Stimulated activated naive CD8-positive, alpha-beta T cell treated with anti-CD3 and anti-CD28 coated beads, Interleukin-15, Interleukin-2, amounts not matched to agents 100 ng/mL and 50 ng/mL, for 24 hours (primary cell): ENCODE measurements at regions not wholly inside any gene's neighbourhood (a gene's known extent, or its start where the extent isn't known, plus 50 kb on each side); places are given as distances from the start of the nearest gene placed in this dataset.

Experiments used
- H3K27ac Mint-ChIP-seq: one replicate; pipeline ENCODE4 v1.8.0; 2021; ENCODE audit warnings: mild to moderate bottlenecking, mixed read lengths
- H3K27me3 Mint-ChIP-seq: one replicate; pipeline ENCODE4 v1.8.0; 2021; ENCODE audit warnings: mixed read lengths
- H3K36me3 Mint-ChIP-seq: one replicate; pipeline ENCODE4 v1.8.0; 2021; ENCODE audit warnings: low read depth, mixed read lengths
- H3K4me1 Mint-ChIP-seq: one replicate; pipeline ENCODE4 v1.8.0; 2021; ENCODE audit warnings: low read depth, mixed read lengths
- H3K4me3 Mint-ChIP-seq: one replicate; pipeline ENCODE4 v1.8.0; 2021; ENCODE audit warnings: mild to moderate bottlenecking, mixed read lengths
- H3K9me3 Mint-ChIP-seq: one replicate; pipeline ENCODE4 v1.8.0; 2021; ENCODE audit warnings: mixed read lengths

DNA sequence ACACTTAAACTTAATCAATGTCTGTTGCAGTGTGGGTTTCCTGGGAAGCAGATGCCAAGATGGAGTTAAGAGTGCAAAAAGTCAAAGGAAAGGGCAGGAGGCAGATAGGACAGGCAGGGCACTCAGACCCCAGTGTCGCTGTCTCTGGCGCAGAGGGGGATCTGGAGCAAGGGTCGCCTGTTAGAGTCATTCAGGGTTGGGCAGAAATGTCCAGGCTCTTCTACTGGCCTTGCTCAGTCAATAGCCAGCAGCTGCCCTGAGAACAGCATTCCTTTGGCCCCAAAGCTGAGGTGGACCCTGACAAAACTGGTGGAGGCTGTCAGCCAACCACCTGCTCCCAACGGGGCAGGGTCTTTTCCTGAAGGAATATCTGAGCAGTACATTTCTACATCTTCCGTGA lies 97.1 kb upstream of the SLC66A3 start:
- peaks cover 3% of the 10 kb centered on the region for H3K9me3 Mint-ChIP-seq
- no peak overlapping the region for H3K27ac Mint-ChIP-seq
- no peak overlapping the region for H3K4me3 Mint-ChIP-seq
- H3K4me1 Mint-ChIP-seq = no peaks in the 10 kb centered on the region
- no peaks in the 10 kb centered on the region for H3K36me3 Mint-ChIP-seq
- peaks cover 14% of the 10 kb centered on the region for H3K27me3 Mint-ChIP-seq

DNA sequence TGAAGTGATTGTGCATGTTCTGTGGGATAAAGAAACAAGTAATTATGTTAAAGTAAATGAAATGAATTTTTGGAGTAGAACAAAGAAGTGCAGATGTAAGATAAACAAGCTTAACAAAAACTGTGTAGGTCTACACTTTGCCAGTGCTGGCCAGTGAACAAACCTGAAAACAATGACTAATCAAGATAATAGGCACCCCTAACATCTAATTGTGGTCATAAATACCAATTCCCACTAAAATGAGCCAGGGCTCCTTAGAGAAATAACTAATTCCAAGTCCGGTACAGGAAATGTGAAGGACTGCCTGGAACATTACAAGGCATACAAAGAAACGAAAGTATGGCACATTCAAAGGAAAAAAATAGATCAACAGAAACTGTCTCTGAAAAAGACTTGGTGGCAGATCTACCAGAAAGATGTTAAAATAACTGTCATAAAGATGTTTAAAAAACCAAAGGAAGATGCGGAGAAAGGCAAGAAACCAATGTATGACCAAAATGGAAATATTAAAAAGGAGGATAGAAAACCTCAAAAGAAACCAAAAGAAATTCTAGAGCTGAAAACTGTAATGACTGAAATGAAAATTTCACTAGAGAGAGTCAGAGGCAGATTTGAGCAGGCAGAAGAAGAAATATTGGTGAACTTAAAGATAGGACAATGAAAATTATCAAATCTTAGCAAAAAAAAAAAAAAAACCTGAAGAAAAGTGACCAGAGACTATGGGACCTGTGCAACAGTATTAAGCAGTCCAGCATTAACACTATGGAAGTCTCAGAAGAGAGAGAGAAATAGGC lies 94.7 kb upstream of the SLC66A3 start:
- no peak overlapping the region for H3K4me3 Mint-ChIP-seq
- H3K9me3 Mint-ChIP-seq = peaks cover 3% of the 10 kb centered on the region
- H3K4me1 Mint-ChIP-seq = no peaks in the 10 kb centered on the region
- H3K27me3 Mint-ChIP-seq = peaks cover 24% of the 10 kb centered on the region
- H3K36me3 Mint-ChIP-seq = no peaks in the 10 kb centered on the region
- H3K27ac Mint-ChIP-seq = no peak overlapping the region

DNA sequence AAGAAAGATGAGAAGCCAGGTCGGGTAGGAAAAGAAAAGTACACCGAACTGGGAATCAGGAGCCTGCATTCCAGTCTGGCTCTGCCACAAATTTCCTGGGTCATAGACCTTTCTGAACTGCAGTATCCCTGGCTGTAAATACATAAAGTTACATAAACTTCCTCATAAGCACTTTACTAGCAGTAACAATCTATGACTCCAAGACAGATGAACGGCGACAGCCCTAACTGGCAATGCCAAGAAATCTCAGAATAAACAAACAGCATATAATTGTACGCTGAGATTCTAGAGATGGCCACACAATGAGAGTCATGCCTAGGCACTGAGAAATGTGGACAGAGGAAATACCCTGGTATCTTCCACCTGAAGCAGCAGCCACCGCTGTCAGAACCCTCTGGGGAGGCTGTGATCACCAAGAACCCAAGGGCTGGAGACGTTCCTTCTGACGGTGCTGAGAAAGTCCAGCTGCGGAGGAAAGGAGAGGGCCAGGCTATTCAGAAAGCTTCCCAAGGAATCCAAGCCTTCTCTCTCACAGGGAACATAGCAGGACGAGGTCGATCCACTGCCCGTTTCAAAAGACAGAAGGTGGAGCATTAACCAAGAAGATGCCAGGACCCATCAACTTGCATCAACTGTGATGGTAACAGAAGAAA lies 89.3 kb upstream of the SLC66A3 start:
- no peaks in the 10 kb centered on the region for H3K36me3 Mint-ChIP-seq
- no peak overlapping the region for H3K4me3 Mint-ChIP-seq
- H3K4me1 Mint-ChIP-seq = no peaks in the 10 kb centered on the region
- H3K27me3 Mint-ChIP-seq = peaks cover 21% of the 10 kb centered on the region
- no peak overlapping the region for H3K27ac Mint-ChIP-seq
- peaks cover 3% of the 10 kb centered on the region for H3K9me3 Mint-ChIP-seq

DNA sequence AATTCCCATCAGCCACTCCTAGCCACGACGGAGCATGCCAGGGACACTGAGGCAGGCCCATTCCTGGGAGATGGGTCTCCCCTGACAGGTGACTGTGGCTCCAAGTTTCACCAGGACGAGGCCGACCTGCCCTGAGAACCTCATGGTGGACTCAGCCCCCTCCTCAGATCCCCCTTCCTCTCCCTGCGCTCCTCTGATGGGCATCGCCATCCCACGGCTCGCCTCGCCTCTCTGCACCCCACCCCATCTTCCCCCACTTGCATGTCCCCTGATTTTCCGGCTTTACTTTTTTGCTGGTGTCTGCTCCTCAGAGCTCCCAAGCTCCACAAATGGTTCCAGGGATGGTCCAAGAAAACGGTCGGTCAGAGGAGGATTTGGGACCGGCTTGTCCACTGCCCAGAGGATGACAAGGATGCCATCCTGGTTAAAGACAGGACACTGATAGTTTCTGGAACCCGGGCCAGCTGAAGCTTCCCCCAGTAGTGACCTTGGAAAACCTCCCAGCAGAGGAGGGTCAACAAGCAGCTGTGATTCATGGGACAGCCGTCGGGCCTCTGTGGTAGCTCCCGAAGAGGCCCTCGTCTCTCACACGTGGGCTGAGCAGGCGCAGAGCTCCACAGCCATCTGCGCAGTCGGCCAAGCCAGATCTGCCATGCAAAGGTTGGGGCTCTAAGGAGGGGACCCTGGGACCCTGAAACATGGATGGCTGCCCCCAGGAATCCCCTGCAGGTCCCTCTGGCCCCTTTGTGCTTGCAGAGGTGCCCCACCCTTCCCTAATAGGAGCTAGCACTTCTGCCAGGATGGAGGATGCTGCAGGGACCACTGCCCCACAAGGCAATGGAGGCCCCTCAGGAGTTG lies 87.8 kb upstream of the SLC66A3 start:
- Mint-ChIP-seq H3K27ac (no peak overlapping the region), H3K4me1 (no peaks in the 10 kb centered on the region), H3K36me3 (no peaks in the 10 kb centered on the region), H3K27me3 (peaks cover 18% of the 10 kb centered on the region), H3K9me3 (no peaks in the 10 kb centered on the region), H3K4me3 (no peak overlapping the region)

DNA sequence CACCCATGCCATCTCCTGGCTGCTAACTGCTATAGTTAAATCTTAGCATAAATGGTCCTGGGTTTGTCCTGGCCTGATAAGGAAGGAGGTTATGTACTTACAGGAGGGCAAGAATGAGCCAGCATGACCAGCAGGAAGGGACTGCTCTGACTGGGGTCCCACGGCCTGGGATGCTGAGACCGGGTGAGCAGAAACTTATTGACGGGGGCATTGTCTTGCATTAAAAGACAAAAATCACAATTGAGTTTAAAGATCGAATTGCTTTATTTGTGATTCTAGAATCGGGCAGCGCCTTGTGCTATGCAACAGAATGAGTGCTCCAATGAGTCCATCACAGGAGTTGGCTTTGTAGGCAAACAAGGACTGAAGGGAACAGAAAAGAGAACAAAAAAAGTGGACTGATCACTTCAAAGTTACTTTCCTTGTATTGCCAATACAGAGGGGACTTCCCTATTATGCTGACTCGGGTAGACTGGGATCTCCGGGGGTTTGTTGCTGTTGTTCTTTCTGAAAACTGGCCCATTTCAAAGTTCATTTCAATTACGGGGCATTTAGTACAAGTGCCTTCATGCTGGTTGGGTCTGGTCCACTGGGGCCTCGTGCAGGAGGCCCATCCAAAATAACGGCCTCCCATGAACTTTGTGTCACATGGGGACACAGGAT lies 87.1 kb upstream of the SLC66A3 start:
- Mint-ChIP-seq H3K36me3 (no peaks in the 10 kb centered on the region), H3K9me3 (no peaks in the 10 kb centered on the region), H3K27ac (no peak overlapping the region), H3K4me1 (no peaks in the 10 kb centered on the region), H3K27me3 (peaks cover 25% of the 10 kb centered on the region), H3K4me3 (no peak overlapping the region)

DNA sequence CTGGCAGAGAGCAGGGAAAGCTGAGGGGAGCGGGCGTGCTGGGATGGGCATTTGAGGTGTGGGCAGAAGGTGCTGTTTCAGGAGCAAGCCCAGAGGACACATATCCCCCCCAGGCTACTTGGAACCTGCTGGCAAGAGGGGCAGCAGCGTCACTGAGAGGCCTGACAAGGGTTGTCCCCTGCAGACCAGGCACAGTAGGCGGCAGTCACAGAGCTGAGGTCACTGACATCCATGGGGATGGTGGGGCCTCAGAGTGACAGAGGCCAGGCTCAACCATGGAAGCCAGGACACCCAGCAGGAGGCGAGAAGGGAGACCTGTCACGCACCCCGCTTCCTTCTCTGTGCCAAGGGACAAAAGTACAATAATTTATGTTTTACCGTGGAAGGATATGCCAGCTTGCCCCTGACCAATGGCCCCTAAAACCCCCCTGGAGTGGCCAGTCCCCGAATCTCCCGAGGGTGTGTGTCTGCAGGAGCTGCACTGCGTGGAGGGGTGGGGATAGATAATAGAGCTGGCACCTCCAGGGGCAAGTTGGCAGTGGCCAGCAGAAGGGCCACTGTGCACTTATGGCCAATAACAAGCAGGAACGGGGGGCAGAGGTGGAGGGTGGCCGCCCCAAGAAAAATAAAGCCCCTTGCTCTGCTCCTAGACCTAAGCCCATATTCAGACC lies 86.3 kb upstream of the SLC66A3 start:
- Mint-ChIP-seq H3K4me1 (no peaks in the 10 kb centered on the region), H3K36me3 (no peaks in the 10 kb centered on the region), H3K9me3 (no peaks in the 10 kb centered on the region), H3K4me3 (no peak overlapping the region), H3K27ac (no peak overlapping the region), H3K27me3 (peaks cover 26% of the 10 kb centered on the region)

DNA sequence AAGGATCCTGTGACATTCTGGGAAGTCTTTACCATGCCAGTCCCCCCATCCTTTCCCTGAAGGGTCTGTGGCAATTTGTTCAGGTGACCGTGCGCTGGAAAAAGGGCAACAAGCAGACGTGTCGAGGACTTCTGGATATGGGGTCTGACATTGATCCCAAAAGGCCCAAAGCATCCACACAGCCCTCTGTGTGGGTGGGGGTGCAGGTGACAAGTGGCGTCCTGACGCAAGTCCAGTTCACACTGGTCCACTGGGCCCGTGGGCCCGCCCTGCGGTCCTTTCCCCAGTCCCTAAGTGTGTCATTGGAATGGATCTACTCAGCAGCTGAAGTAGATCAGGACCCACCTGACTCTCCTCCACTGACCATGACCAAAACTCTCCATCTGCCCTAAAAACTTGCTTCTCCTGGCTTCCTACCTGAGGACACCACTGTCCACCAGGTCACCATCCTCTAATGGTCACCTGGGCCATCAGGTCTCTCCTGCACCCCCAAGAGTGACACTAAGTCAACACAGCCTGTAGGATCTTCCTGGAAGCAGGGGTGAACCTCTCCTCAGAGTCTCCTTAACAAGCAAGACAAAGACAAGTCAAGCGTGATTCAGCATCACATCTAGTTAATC lies 85.6 kb upstream of the SLC66A3 start:
- Mint-ChIP-seq H3K9me3 (no peaks in the 10 kb centered on the region), H3K36me3 (no peaks in the 10 kb centered on the region), H3K27ac (no peak overlapping the region), H3K4me1 (no peaks in the 10 kb centered on the region), H3K27me3 (peaks cover 25% of the 10 kb centered on the region), H3K4me3 (no peak overlapping the region)

DNA sequence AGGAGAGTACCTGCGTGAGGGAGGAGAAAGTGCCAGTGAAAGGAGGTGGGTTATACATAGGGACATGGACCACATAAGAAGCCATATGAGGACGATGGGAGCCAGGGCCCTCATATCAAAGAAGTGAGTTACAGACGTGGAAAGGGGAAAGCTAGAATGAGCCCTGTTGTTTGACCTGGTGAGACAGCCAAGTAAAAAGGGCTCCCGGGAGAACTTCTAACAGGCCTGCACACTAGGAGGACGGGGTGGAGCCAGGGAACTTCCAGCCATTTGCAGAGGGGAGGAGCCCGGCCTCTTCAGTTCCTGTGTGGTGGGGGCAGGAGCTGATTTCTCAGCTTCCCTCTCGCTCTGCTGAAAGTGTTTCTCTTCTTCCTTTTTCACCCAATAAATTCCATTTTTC lies 84.1 kb upstream of the SLC66A3 start:
- H3K4me3 Mint-ChIP-seq = no peak overlapping the region
- peaks cover 15% of the 10 kb centered on the region for H3K27me3 Mint-ChIP-seq
- H3K4me1 Mint-ChIP-seq = no peaks in the 10 kb centered on the region
- H3K9me3 Mint-ChIP-seq = no peaks in the 10 kb centered on the region
- H3K27ac Mint-ChIP-seq = no peak overlapping the region
- no peaks in the 10 kb centered on the region for H3K36me3 Mint-ChIP-seq

DNA sequence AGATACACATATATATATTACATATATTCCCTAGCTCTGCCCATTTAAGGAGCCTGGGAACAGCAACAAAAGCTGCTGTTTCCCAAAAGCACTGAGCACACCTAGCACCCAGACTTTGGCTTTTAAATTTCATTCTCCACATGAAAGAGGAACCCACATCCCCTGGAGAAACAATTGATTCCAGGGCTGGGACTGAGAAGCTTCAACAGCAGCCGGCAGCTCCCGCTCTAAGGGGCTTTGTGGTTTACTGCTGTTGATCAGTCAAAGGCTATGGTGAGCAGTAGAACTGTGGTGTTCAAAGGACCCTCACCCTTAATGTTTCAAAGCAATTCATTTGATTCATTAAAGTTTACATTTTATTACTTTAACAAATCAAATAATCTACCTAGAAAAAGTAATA lies 83.3 kb upstream of the SLC66A3 start:
- Mint-ChIP-seq H3K4me3 (no peak overlapping the region), H3K36me3 (no peaks in the 10 kb centered on the region), H3K27me3 (peaks cover 18% of the 10 kb centered on the region), H3K27ac (no peak overlapping the region), H3K4me1 (no peaks in the 10 kb centered on the region), H3K9me3 (no peaks in the 10 kb centered on the region)

DNA sequence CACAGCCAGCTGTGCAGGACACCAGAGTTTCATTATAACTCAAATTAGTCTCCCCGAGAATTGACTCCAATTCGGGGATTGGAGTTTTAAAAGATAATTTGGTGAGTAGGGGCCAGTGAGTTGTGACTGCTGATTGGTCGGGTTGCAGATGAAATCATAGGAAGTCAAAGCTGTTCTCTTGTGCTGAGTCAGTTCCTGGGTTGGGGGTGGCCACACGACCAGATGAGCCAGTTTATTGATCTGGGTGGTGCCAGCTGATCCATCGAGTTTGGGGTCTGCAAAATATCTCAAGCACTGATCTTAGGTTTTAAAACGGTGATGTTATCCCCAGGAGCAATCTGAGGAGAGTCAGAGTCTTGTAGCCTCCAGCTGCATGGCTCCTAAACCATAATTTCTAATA lies 82.7 kb upstream of the SLC66A3 start:
- peaks cover 18% of the 10 kb centered on the region for H3K27me3 Mint-ChIP-seq
- H3K36me3 Mint-ChIP-seq = no peaks in the 10 kb centered on the region
- no peaks in the 10 kb centered on the region for H3K9me3 Mint-ChIP-seq
- no peaks in the 10 kb centered on the region for H3K4me1 Mint-ChIP-seq
- H3K4me3 Mint-ChIP-seq = no peak overlapping the region
- no peak overlapping the region for H3K27ac Mint-ChIP-seq

DNA sequence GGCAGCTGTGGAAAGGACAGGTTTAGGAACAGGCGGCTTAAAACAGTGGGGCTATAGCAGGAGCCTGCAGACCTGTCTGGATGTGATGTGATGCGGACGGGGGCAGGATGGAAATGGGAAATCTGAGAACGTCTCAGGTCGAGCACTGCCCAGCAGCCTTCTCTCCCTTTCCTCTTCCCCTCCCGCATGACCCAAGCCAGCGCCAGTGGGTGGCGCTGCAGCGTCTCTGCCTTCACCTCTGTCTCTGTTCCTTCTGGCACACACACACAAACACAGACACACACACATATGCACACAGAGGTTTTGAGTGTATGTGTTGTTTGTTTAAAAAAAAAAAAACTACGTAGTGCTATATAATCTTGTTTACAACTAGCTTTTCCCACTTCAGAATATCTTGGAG lies 82.0 kb upstream of the SLC66A3 start:
- H3K36me3 Mint-ChIP-seq = no peaks in the 10 kb centered on the region
- no peak overlapping the region for H3K27ac Mint-ChIP-seq
- no peak overlapping the region for H3K4me3 Mint-ChIP-seq
- no peaks in the 10 kb centered on the region for H3K4me1 Mint-ChIP-seq
- H3K27me3 Mint-ChIP-seq = peaks cover 18% of the 10 kb centered on the region
- no peaks in the 10 kb centered on the region for H3K9me3 Mint-ChIP-seq

DNA sequence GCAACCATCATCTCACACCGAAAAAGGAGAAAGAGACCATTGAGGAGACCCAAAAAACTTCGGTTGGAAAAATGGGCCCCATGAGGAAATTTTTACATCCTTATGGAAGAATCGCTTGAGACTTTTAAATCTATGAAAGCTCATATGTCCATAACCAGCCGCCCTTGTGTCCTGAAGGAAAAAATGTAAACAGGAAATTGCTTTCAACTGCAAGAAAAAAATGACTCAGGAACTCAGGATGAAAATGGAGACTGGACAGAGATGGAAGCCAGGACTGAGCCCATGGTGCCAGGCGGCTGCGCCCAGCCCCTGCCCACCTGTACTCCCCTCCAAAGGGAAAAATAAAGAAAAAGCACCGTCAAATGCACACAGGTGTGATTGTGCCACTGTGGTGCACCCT lies 81.5 kb upstream of the SLC66A3 start:
- H3K4me3 Mint-ChIP-seq = no peak overlapping the region
- H3K27me3 Mint-ChIP-seq = peaks cover 18% of the 10 kb centered on the region
- no peak overlapping the region for H3K27ac Mint-ChIP-seq
- H3K9me3 Mint-ChIP-seq = no peaks in the 10 kb centered on the region
- H3K36me3 Mint-ChIP-seq = no peaks in the 10 kb centered on the region
- no peaks in the 10 kb centered on the region for H3K4me1 Mint-ChIP-seq

DNA sequence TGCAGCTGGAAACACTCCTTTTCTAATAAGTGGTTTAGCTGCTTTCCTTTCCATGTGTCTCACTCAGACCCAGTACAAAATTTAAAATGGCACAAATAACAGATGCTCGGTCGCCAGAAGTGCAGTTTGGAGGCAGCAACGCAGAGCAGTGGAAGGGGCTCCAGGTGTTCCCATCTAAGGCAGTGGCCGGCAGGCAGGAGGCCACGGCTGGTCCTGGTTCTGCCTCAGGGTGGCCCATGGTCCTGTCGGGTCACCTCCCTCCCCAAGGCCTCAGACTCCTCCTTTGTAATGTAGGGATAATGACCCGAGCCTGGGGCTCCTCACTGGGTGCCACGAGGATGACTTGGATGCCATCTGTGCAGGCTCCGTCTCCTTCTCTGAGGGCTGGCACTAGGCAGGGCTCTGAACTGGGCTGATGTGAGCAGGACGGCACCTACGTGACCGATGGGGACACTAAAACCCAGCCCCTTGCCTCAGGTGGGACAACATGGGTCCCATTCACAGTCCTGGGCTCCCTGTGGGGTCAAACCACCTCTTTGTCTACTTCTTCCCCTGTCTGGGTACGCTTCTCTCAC lies 80.9 kb upstream of the SLC66A3 start:
- Mint-ChIP-seq H3K9me3 (no peaks in the 10 kb centered on the region), H3K4me3 (no peak overlapping the region), H3K27me3 (peaks cover 21% of the 10 kb centered on the region), H3K4me1 (no peaks in the 10 kb centered on the region), H3K36me3 (no peaks in the 10 kb centered on the region), H3K27ac (no peak overlapping the region)

DNA sequence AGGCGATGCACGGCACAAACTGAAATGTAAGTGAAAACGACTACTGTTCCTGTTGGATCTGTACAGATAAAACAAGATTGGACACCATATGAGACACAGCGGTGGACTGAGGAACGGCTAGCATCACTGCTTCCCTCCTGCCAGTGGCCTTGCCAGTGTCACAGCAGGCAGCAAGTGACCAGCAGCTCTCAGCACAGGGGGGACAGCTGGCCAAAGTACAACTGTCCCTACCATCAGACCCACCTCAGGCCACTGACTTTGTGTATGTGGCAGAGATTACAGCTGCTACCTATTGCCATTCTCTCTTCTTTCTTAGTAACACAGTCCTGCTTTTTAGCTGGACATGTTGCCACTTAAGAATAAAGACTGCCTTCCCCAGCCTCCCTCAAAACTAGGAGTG lies 80.0 kb upstream of the SLC66A3 start:
- Mint-ChIP-seq H3K27ac (no peak overlapping the region), H3K9me3 (no peaks in the 10 kb centered on the region), H3K4me3 (no peak overlapping the region), H3K4me1 (no peaks in the 10 kb centered on the region), H3K27me3 (peaks cover 21% of the 10 kb centered on the region), H3K36me3 (no peaks in the 10 kb centered on the region)
